HuH-7 (cell line): ENCODE measurements at regions not wholly inside any gene's neighbourhood (a gene's known extent, or its start where the extent isn't known, plus 50 kb on each side); places are given as distances from the start of the nearest gene placed in this dataset.

ENCODE experiments used
- DNase-seq: peaks from one replicate; pipeline ENCODE4 v3.0.0; 2011; ENCODE audit warnings: low spot score

DNA sequence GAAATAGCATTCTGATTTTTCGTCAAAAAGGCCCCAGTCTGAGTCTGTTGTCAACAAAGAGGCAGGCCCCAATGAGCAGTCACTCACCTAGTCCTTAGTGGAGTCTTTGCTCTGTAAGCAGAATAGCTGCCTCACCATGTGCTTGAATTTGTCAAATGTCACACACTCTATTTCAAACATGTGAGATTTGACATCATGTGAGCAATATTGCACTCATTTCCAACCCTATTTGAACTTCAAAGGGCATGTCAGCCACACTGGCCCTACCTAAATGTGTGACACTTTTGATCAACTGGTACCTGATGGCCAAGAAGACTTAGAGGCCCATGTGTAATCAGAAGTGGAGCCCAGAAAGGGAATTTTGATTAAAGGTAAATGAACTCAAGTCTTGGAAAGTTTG is 59.4 kb upstream of the PLAC1 start:
- no peak for DNase-seq

DNA sequence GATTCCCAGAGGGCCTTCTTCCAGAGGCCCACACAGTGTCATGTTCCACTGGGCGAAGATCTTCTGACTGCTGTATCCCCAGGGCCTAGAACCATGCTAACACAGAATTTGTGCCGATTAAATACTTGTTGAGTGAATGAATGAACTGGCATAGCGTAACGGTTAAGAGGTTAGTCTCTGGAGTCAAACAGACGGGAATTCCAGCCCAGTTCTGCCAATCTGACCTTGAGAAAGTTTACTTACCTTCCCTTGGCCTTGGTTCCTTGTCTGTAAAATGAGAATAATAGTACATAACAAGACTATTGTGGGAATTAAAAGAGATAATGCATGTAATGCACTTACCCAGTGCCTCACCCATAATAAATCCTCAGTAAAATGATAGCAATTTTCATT is 58.3 kb upstream of the PLAC1 start:
- DNase-seq, result no peak

DNA sequence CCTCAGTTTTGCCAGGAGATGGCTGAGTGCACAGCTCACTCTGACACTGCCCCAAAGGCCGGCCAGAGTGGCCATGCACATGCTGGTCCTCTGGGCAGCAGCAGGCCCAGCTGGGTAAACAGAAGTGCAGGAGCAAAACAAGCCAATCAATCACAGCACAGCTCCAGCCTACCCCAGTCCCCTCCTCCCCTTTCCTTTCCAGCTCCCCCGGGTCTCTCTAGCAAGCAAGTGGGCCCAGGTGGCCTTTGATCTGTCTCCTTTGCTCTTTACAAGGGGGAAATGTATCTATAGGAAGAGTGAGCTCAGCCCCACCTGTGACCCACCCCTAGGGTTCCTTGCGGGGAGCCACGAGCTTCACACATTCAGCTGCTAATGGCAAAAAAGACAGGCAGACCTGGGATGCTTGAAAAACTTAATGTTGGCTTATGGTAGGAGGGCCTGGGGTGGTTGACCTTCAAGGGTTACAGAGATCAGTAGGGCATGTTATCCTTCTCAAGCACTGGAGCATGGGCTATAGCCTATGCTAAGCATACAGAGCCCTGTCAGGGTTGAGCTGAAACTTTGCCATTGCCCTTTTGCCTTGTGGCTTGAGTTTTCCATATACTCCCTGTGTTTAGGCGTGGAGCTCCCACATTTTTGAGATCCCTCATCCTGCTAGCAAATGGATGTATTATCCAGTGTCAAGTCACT is 57.8 kb upstream of the PLAC1 start:
- DNase-seq, result no peak

GRCh38 chrX:134714633-134715110 is 56.4 kb upstream of the PLAC1 start:
- DNase-seq, result no peak

DNA sequence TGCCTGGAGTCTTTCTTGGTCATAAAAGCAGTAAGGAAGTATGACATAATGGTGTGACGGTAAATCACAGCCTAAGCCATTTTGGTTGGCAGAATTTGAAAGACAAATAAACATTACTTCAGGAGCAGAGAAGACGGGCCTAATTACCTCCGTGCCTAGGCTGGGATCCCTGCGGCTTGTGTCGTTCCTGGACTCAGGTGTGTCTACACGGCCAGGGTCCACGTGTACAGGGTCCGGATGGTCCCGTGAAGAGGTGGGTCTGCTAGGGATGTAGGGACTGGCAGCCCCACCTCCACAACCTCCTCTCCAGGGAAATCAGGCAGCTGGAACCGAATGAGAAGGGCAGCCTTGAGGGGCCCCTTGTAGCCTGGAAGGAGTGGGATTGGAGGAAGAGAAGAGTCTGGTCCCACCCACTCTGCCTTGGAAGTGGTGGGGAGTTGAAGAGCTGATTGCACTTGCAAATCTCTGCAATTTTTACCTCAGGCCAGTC is 55.4 kb upstream of the PLAC1 start:
- DNase-seq, result no peak

GRCh38 chrX:134712272-134712671 is 54.0 kb upstream of the PLAC1 start:
- no peak for DNase-seq

DNA sequence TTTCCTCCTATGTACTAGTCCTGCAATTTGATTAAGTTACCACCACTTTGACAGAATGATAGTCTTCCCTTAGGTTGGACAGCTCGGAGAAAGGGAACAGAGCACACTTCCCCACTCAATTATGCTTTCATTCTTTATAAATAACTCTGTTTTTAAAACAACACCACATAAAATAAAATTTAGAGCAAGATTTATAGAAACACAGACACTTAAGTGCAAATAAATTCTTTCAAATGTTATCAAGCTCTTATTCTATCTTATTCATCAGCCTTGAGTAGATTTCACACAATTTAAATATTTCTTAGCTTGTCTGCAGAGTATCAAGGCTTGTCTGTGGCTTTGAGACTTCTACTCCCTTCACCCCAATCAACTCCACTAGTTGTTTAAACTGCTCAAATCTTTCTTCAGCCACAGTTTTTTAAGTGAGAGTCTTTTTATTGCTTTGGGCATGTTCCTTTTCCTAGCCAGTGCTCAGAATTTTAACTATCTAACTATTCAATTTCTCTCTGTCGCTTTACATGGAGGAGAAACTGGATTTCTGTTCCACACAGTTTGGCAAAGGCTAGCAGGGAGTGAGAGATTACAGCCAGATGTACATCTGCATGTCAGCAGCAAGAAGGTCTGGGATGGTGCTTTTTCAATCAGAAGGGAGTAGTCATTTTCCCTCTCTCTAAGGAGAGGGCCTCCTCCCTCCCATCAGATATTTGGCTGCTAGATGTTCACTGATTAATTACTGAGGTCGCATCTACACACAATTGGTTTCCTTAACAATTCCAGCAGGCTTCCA is 53.1 kb upstream of the PLAC1 start:
- DNase-seq, result no peak
